Uterus (tissue), 3 donors: ENCODE measurements at regions not wholly inside any gene's neighbourhood (a gene's known extent, or its start where the extent isn't known, plus 50 kb on each side); places are given as distances from the start of the nearest gene placed in this dataset.

Source experiments
- DNase-seq, 2 donors: peaks; one replicate each; pipeline ENCODE4 v3.0.0-alpha.2; 2019 to 2020
- H3K27ac ChIP-seq, 2 donors: fragments of 200-600 bp; sonication (generic); 1 replicate in 1 of 2; 2 replicates in 1 of 2; pipeline ENCODE4 v1.5.1; 2016 to 2018
- H3K27me3 ChIP-seq, 2 donors: fragments of 200-600 bp; sonication (generic); one replicate each; pipeline ENCODE4 v1.5.1; 2018 to 2019; ENCODE audit warnings: control low read depth in 1 of 2
- H3K36me3 ChIP-seq, 2 donors: fragments of 200-600 bp; sonication (generic); one replicate each; pipeline ENCODE4 v1.5.1; 2019; ENCODE audit warnings: control low read depth in 1 of 2
- H3K4me1 ChIP-seq, 2 donors: fragments of 200-600 bp; sonication (generic); one replicate each; pipeline ENCODE4 v1.5.1; 2018 to 2019; ENCODE audit warnings: control low read depth in 1 of 2
- H3K4me3 ChIP-seq, 2 donors: fragments of 200-600 bp; sonication (generic); 1 replicate in 1 of 2; 2 replicates in 1 of 2; pipeline ENCODE4 v1.5.1; 2018 to 2019; ENCODE audit warnings: mild to moderate bottlenecking in 1 of 2
- H3K9me3 ChIP-seq, 2 donors: fragments of 200-600 bp; sonication (generic); one replicate each; pipeline ENCODE4 v1.5.1; 2019; ENCODE audit warnings: control low read depth in 1 of 2
- CTCF ChIP-seq, 4 experiments: fragments of 200-600 bp in 2 of 4; fragments of 450-650 bp in 2 of 4; sonication (generic) in 2 of 4; IDR thresholded peaks; one replicate each; pipeline ENCODE4 v1.5.1; 2016 to 2019; ENCODE audit warnings: antibody characterized with exemption in 4 of 4, mild to moderate bottlenecking in 2 of 4, moderate library complexity in 1 of 4
- POLR2A ChIP-seq, 2 donors: fragments of 450-650 bp; IDR thresholded peaks; one replicate each; pipeline ENCODE4 v1.6.1; 2016; ENCODE audit warnings: antibody characterized with exemption in 2 of 2, mild to moderate bottlenecking in 1 of 2, moderate library complexity in 1 of 2
- intact Hi-C: fragments of 100-400 bp; cut with DNase I; formaldehyde crosslinking; loops from one replicate; pipeline ENCODE4 v1.15.1; 2023; ENCODE audit warnings: low total_unique reads
- donor health status: DM: yes; HTN: yes; CAD: no.

DNA sequence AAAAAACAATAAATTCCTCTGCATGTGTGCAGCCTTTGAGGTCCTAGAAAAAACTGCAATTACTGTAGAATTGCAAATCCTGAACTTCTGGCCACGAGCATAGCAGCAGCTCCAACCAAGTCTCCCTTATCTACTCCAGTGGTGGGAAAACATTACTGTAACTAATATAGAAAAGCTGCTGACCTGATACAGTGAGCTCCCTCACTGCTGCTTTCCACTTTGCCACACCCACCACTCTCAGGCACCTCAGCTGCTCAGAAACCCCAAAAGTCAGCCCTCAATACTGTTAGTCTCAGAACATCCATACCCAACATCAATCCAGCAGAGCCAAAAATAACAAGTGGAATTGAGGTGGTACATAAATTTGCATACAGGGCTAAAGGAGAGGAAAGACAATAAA is 192.5 kb downstream of the POU4F1 start:
- Histone ChIP-seq H3K4me1 (no peaks in the 10 kb centered on the region), H3K27me3 (no peaks in the 10 kb centered on the region), H3K9me3 (no peaks in the 10 kb centered on the region), H3K27ac (no peak overlapping the region), H3K36me3 (no peaks in the 10 kb centered on the region), H3K4me3 (no peak overlapping the region)
- TF ChIP-seq POLR2A (IDR thresholded peaks at IDR 0.05) = no peak
- no peak for TF ChIP-seq CTCF (IDR thresholded peaks at IDR 0.05)
- intact Hi-C loops = no loop called here
- DNase-seq = no peak

DNA sequence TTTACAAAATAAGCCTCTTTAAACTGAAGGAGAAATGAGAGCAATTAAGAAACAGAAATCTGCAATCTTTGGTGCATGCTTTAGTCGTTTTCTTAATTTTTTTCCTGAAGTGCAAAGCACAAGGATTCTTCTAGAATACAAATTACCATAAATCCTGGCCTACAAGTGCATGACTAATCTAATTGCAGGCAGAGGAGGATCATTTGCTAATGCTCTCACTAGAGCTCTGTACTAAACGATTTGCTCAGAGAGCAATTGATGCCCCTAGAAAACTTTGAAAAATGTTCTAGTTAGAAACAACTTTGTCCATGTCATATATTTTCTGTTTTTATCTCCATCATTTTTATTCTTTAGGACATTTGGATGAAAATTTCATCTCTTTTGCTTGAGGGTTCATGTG is 193.2 kb downstream of the POU4F1 start:
- Histone ChIP-seq H3K36me3 (no peaks in the 10 kb centered on the region), H3K4me3 (no peak overlapping the region), H3K27ac (no peak overlapping the region), H3K4me1 (no peaks in the 10 kb centered on the region), H3K9me3 (no peaks in the 10 kb centered on the region), H3K27me3 (no peaks in the 10 kb centered on the region)
- intact Hi-C loops = no loop called here
- no peak for TF ChIP-seq CTCF (IDR thresholded peaks at IDR 0.05)
- no peak for TF ChIP-seq POLR2A (IDR thresholded peaks at IDR 0.05)
- DNase-seq = no peak

- H3K4me3 ChIP-seq = no peak overlapping the region
- TF ChIP-seq POLR2A (IDR thresholded peaks at IDR 0.05) (no peak), CTCF (IDR thresholded peaks at IDR 0.05) (no peak)
- H3K4me1 ChIP-seq = no peaks in the 10 kb centered on the region
- H3K9me3 ChIP-seq = no peaks in the 10 kb centered on the region
- H3K36me3 ChIP-seq = no peaks in the 10 kb centered on the region
- H3K27me3 ChIP-seq = no peaks in the 10 kb centered on the region
- intact Hi-C loops = no loop called here
- H3K27ac ChIP-seq = no peak overlapping the region
- DNase-seq = no peak
Measured at GRCh38 chr13:78409172-78409571, 194.2 kb downstream of the POU4F1 start.

GRCh38 chr13:78404846-78405360 is 198.4 kb downstream of the POU4F1 start:
- Histone ChIP-seq H3K9me3 (no peaks in the 10 kb centered on the region), H3K4me1 (no peaks in the 10 kb centered on the region), H3K4me3 (no peak overlapping the region), H3K27ac (no peak overlapping the region), H3K36me3 (no peaks in the 10 kb centered on the region), H3K27me3 (no peaks in the 10 kb centered on the region)
- TF ChIP-seq CTCF (IDR thresholded peaks at IDR 0.05) = no peak
- TF ChIP-seq POLR2A (IDR thresholded peaks at IDR 0.05) = no peak
- intact Hi-C loops = no loop called here
- DNase-seq = no peak

DNA sequence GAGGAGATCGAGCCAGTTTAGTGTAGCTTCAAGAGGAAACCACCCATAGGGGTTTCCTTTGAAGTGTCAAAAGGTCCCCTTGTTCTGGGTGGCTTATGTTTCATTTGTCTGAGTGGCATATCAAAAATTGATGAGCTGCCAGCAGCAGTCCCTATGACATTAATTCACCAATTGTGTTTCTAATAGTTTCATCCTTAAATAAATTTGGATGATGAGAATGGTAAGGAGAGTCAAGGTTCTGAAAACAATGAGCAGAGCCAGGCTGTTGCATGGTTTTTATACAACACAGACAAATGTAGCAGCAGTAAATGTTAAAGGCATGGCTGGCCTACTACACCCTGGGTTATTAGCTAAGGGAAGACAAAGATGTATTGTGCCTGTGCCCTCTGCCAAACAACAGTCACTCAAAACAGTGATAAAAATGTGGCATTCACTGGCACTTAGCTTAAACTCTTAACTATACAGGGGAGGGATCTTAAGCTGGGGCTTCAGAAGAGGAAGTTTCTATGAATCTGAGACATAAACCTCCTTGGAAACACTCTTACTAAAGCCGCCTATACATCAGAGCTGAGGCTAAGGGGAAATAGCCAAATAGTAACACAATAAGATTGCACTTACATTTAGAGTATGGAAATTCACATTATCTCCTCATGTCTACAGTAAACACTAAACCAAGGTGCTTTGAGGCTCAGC is 200.5 kb downstream of the POU4F1 start:
- no peaks in the 10 kb centered on the region for H3K27me3 ChIP-seq
- TF ChIP-seq CTCF (IDR thresholded peaks at IDR 0.05) (no peak), POLR2A (IDR thresholded peaks at IDR 0.05) (no peak)
- no peak overlapping the region for H3K27ac ChIP-seq
- H3K36me3 ChIP-seq = no peaks in the 10 kb centered on the region
- intact Hi-C loops = no loop called here
- no peaks in the 10 kb centered on the region for H3K4me1 ChIP-seq
- no peak for DNase-seq
- no peaks in the 10 kb centered on the region for H3K9me3 ChIP-seq
- no peak overlapping the region for H3K4me3 ChIP-seq
